PC-3 (cell line): ENCODE measurements at regions not wholly inside any gene's neighbourhood (a gene's known extent, or its start where the extent isn't known, plus 50 kb on each side); places are given as distances from the start of the nearest gene placed in this dataset.

Source experiments
- CTCF ChIP-seq: fragments of 300-600 bp; sonication (generic); conservative IDR thresholded peaks from 2 replicates; pipeline ENCODE4 v1.5.1; 2017; ENCODE audit warnings: antibody characterized with exemption, low read depth, mild to moderate bottlenecking, low read length
- EZH2 ChIP-seq: fragments of 300-600 bp; sonication (generic); IDR thresholded peaks from one replicate; pipeline ENCODE4 v1.6.1; 2017; ENCODE audit warnings: antibody characterized with exemption, mild to moderate bottlenecking, low read length; ENCODE audit not compliant: unreplicated experiment
- EZH2phosphoT487 ChIP-seq: fragments of 300-600 bp; sonication (generic); IDR thresholded peaks from 2 replicates; pipeline ENCODE4 v1.6.1; 2018; ENCODE audit warnings: mild to moderate bottlenecking, antibody characterized with exemption, low read length, borderline replicate concordance

DNA sequence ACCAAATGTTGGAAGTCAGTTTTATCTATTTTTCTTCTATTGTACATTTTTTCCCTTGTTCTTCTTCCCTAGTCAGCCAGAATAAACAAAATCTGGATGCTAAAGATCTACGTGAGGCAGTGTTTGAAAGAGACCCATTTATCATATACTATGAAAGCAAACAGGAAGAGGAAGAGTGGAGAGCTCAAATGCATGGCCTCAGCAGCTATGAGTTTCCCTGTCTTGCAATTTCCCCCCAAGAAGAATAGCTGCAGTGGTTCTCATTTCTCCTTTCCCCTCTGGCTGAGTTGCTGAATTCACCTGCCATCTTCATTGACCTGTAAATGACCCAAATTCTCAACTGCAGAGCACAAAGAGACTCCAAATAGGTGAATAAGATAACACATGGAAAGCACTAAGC lies 347.1 kb upstream of the NRP1 start:
- no peak for TF ChIP-seq CTCF
- TF ChIP-seq EZH2 = no peak
- no peak for TF ChIP-seq EZH2phosphoT487
